ENCODE measurements at regions not wholly inside any gene's neighbourhood (a gene's known extent, or its start where the extent isn't known, plus 50 kb on each side); places are given as distances from the start of the nearest gene placed in this dataset.

DNA sequence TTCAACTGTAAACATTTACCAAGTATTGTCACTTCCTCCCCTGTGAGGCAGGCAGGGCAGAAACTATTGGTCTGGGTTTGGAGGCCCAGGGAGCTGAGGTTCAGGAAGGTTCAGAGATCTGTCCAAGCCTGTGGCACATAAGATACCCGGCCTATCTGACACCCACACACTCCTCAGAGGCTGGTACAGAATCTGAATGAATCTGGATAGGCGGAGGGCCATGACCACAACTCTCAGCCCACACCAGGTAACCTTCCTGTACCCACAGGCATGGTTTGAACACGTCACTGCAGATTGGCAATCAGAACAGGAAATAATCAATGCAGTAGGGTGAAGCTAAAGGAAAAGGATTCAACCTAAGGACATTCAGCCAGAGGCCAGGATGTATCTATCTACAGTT is 92.8 kb upstream of the TMCC3 start:
- no peak for TF ChIP-seq POLR2A (IDR thresholded peaks at IDR 0.05)
- TF ChIP-seq, protein P1, sequence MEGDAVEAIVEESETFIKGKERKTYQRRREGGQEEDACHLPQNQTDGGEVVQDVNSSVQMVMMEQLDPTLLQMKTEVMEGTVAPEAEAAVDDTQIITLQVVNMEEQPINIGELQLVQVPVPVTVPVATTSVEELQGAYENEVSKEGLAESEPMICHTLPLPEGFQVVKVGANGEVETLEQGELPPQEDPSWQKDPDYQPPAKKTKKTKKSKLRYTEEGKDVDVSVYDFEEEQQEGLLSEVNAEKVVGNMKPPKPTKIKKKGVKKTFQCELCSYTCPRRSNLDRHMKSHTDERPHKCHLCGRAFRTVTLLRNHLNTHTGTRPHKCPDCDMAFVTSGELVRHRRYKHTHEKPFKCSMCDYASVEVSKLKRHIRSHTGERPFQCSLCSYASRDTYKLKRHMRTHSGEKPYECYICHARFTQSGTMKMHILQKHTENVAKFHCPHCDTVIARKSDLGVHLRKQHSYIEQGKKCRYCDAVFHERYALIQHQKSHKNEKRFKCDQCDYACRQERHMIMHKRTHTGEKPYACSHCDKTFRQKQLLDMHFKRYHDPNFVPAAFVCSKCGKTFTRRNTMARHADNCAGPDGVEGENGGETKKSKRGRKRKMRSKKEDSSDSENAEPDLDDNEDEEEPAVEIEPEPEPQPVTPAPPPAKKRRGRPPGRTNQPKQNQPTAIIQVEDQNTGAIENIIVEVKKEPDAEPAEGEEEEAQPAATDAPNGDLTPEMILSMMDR (IDR thresholded peaks at IDR 0.05) = no peak
